IMR-90 (cell line): ENCODE measurements at regions not wholly inside any gene's neighbourhood (a gene's known extent, or its start where the extent isn't known, plus 50 kb on each side); places are given as distances from the start of the nearest gene placed in this dataset.

Experiments
- BHLHE40 ChIP-seq: fragments of 150-350 bp; IDR thresholded peaks from 2 replicates; pipeline ENCODE4 v1.6.1; 2016; ENCODE audit warnings: mild to moderate bottlenecking, low read depth, low read length
- CHD1 ChIP-seq: IDR thresholded peaks from 2 replicates; pipeline ENCODE4 v1.6.1; 2012; ENCODE audit warnings: low read depth, low read length, improper control_type of control experiment
- FOS ChIP-seq: fragments of 150-350 bp; IDR thresholded peaks from 2 replicates; pipeline ENCODE4 v1.6.1; 2016; ENCODE audit warnings: low read depth, low read length
- MAFK ChIP-seq: IDR thresholded peaks from 2 replicates; pipeline ENCODE4 v1.6.1; 2012; ENCODE audit warnings: low read depth, low read length, improper control_type of control experiment
- MAZ ChIP-seq: IDR thresholded peaks from 2 replicates; pipeline ENCODE4 v1.6.1; 2012; ENCODE audit warnings: low read depth, mild to moderate bottlenecking, low read length, improper control_type of control experiment, moderate library complexity, borderline replicate concordance
- POLR2A ChIP-seq: IDR thresholded peaks from 2 replicates; pipeline ENCODE4 v1.6.1; 2012; ENCODE audit warnings: mild to moderate bottlenecking, low read depth, low read length
- RAD21 ChIP-seq: IDR thresholded peaks from 2 replicates; pipeline ENCODE4 v1.6.1; 2012; ENCODE audit warnings: low read length, improper control_type of control experiment
- RFX5 ChIP-seq: IDR thresholded peaks from 2 replicates; pipeline ENCODE4 v1.8.0; 2012; ENCODE audit warnings: low read depth, mild to moderate bottlenecking, low read length, moderate library complexity
- SMC3 ChIP-seq: fragments of 150-350 bp; IDR thresholded peaks from 2 replicates; pipeline ENCODE4 v1.6.1; 2016; ENCODE audit warnings: low read depth, mild to moderate bottlenecking, antibody characterized with exemption, low read length, moderate library complexity
- TF ChIP-seq, protein P1 (sequence below): conservative IDR thresholded peaks from 2 replicates; pipeline ENCODE4 v1.5.1; 2012; ENCODE audit warnings: mild to moderate bottlenecking, low read depth, low read length, improper control_type of control experiment

DNA sequence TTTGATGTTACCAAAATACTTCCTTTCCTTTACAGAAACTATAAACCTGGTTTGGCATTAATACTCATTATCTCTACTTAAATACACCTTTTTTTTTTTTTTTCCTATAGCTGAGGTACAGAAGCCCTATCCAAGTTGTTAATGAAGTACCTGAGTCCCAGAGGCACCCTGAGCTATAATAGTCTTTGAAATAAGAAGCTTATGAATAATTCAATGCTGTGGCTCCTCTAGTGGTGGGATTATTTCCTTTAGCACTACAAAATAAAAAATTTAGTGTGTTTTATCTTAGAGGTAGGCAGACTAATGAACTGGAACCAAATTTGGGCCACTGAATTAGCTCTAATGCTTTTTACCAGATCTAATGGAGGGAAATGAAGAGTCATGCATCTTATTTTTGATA is 611.9 kb downstream of the EDEM1 start:
- TF ChIP-seq, protein P1, sequence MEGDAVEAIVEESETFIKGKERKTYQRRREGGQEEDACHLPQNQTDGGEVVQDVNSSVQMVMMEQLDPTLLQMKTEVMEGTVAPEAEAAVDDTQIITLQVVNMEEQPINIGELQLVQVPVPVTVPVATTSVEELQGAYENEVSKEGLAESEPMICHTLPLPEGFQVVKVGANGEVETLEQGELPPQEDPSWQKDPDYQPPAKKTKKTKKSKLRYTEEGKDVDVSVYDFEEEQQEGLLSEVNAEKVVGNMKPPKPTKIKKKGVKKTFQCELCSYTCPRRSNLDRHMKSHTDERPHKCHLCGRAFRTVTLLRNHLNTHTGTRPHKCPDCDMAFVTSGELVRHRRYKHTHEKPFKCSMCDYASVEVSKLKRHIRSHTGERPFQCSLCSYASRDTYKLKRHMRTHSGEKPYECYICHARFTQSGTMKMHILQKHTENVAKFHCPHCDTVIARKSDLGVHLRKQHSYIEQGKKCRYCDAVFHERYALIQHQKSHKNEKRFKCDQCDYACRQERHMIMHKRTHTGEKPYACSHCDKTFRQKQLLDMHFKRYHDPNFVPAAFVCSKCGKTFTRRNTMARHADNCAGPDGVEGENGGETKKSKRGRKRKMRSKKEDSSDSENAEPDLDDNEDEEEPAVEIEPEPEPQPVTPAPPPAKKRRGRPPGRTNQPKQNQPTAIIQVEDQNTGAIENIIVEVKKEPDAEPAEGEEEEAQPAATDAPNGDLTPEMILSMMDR, result no peak
- TF ChIP-seq POLR2A, result no peak
- no peak for TF ChIP-seq MAFK
- TF ChIP-seq SMC3, result no peak
- TF ChIP-seq RAD21, result no peak
- no peak for TF ChIP-seq RFX5
- no peak for TF ChIP-seq MAZ
- no peak for TF ChIP-seq CHD1
- no peak for TF ChIP-seq BHLHE40
- TF ChIP-seq FOS, result no peak
